K562 (cell line): ENCODE measurements at regions not wholly inside any gene's neighbourhood (a gene's known extent, or its start where the extent isn't known, plus 50 kb on each side); places are given as distances from the start of the nearest gene placed in this dataset.

Experiments
- ATAC-seq: fragments of 200-7000 bp; cut with Tn5 transposase; 3 replicates; pipeline ENCODE4 v1.9.1; 2020; ENCODE audit warnings: moderate library complexity
- BruUV-seq: library from RNA; stranded (reverse); fragments of 400-500 nt; replicated peaks from 2 replicates; lab custom pipeline; 2021; lab: Mats Ljungman, UMichigan
- CTCF ChIA-PET: fragments of 300-600 bp; formaldehyde crosslinking; extraction: SDS; loops from one replicate; lab custom pipeline; 2021; ENCODE audit warnings: low intra/inter-chr PET ratio; lab: Yijun Ruan, JAX
- POLR2A ChIA-PET: fragments of 300-600, 350-650 bp; sonication (Branson Sonifier 250); formaldehyde crosslinking; extraction: SDS; loops from one replicate; lab custom pipeline; 2021; ENCODE audit warnings: antibody characterized with exemption, inconsistent platforms; lab: Yijun Ruan, JAX
- DNase-seq, 4 experiments: peaks; one replicate each; pipeline versions ENCODE4 v3.0.0 to v3.0.0-alpha.2; 2011 to 2018; ENCODE audit warnings: low spot score in 3 of 4, mixed read lengths in 3 of 4; ENCODE audit errors: extremely low read depth in 1 of 4
- FAIRE-seq: peaks from 2 replicates; lab custom pipeline; 2011; peaks lifted over from hg19 to GRCh38; lab: Jason Lieb, UNC
- H2AFZ ChIP-seq: 2 replicates; pipeline ENCODE4 v1.6.0; 2011; ENCODE audit warnings: low read depth, low read length, control low read depth, inconsistent platforms
- H3K27ac ChIP-seq: fragments of 200-600 bp; 3 replicates; pipeline ENCODE4 v1.8.0; 2011; ENCODE audit warnings: low read depth, mild to moderate bottlenecking, control low read depth, inconsistent platforms, low read length, moderate library complexity, mixed read lengths; ENCODE audit errors: extremely low read depth
- H3K27me3 ChIP-seq, 2 experiments: fragments of 300-600 bp in 1 of 2; 2 replicates in 1 of 2; 3 replicates in 1 of 2; pipeline versions ENCODE4 v1.6.0 to v1.8.0; 2011; ENCODE audit warnings: inconsistent platforms in 2 of 2, low read length in 2 of 2, mild to moderate bottlenecking in 1 of 2, mixed read lengths in 1 of 2, moderate library complexity in 1 of 2; ENCODE audit not compliant: control insufficient read depth in 2 of 2, insufficient read depth in 2 of 2
- H3K36me3 ChIP-seq: fragments of 300-600 bp; 3 replicates; pipeline ENCODE4 v1.8.0; 2011; ENCODE audit warnings: mild to moderate bottlenecking, low read length, inconsistent platforms; ENCODE audit not compliant: control insufficient read depth, insufficient read depth
- H3K4me1 ChIP-seq, 2 experiments: fragments of 200-600 bp in 1 of 2; replicated peaks in 1 of 2; 2 replicates in 1 of 2; 3 replicates in 1 of 2; pipeline versions ENCODE4 v1.5.1 to v1.8.0; 2011; ENCODE audit warnings: inconsistent platforms in 2 of 2, low read length in 2 of 2, mild to moderate bottlenecking in 1 of 2, mixed read lengths in 1 of 2, moderate library complexity in 1 of 2; ENCODE audit not compliant: control insufficient read depth in 2 of 2, insufficient read depth in 2 of 2
- H3K4me2 ChIP-seq: 2 replicates; pipeline ENCODE4 v1.6.1; 2011; ENCODE audit warnings: low read length, control low read depth, inconsistent platforms, mixed read lengths; ENCODE audit not compliant: insufficient read depth
- H3K4me3 ChIP-seq: fragments of 200-600 bp; sonication (generic), shearing (Covaris generic); 2 replicates; pipeline ENCODE4 v1.5.1; 2016; ENCODE audit warnings: control low read depth, inconsistent platforms
- H3K79me2 ChIP-seq: fragments of 200-600 bp; 3 replicates; pipeline ENCODE4 v1.8.0; 2011; ENCODE audit warnings: low read length, inconsistent platforms; ENCODE audit not compliant: control insufficient read depth, insufficient read depth
- H3K9ac ChIP-seq, 2 experiments: 2 replicates each; pipeline versions ENCODE4 v1.6.0 to v1.6.1; 2011; ENCODE audit warnings: low read depth in 2 of 2, low read length in 2 of 2, control low read depth in 1 of 2, inconsistent platforms in 1 of 2, mild to moderate bottlenecking in 1 of 2, mixed read lengths in 1 of 2; ENCODE audit not compliant: insufficient read depth in 1 of 2
- H3K9me1 ChIP-seq: one replicate; pipeline ENCODE4 v1.6.0; 2011; ENCODE audit warnings: inconsistent platforms, mild to moderate bottlenecking, low read length, moderate library complexity; ENCODE audit not compliant: control insufficient read depth, insufficient read depth
- H3K9me3 ChIP-seq: replicated peaks from 2 replicates; pipeline ENCODE4 v1.5.1; 2011; ENCODE audit warnings: low read depth, low read length, inconsistent platforms; ENCODE audit not compliant: control insufficient read depth, insufficient read depth
- H4K20me1 ChIP-seq: replicated peaks from 2 replicates; pipeline ENCODE4 v1.6.1; 2011; ENCODE audit warnings: low read length, inconsistent platforms, mixed read lengths; ENCODE audit not compliant: control insufficient read depth, insufficient read depth
- CBFA2T2 ChIP-seq: fragments of 450-650 bp; conservative IDR thresholded peaks from 2 replicates; pipeline ENCODE4 v1.6.1; 2017; ENCODE audit warnings: mild to moderate bottlenecking
- CHD4 ChIP-seq: fragments of 200-600 bp; sonication (generic); IDR thresholded peaks from 3 replicates; pipeline ENCODE4 v1.6.1; 2012; ENCODE audit warnings: low read depth, mild to moderate bottlenecking, mixed read lengths, low read length, inconsistent platforms; ENCODE audit not compliant: insufficient read depth, insufficient replicate concordance, poor library complexity, severe bottlenecking
- DEAF1 ChIP-seq: fragments of 450-650 bp; formaldehyde crosslinking; IDR thresholded peaks from 2 replicates; pipeline ENCODE4 v1.4.0; 2020; ENCODE audit warnings: mild to moderate bottlenecking, moderate library complexity
- ELK3 ChIP-seq: fragments of 450-650 bp; formaldehyde crosslinking; IDR thresholded peaks from 2 replicates; pipeline ENCODE4 v1.4.0; 2020; ENCODE audit warnings: mild to moderate bottlenecking
- FOSL1 ChIP-seq: fragments of 200-800 bp; sonication (Bioruptor generic); conservative IDR thresholded peaks from 2 replicates; pipeline ENCODE4 v1.6.1; 2016; ENCODE audit warnings: missing genetic modification characterization, missing compliant biosample characterization
- HNRNPK ChIP-seq: fragments of 200-400 bp; formaldehyde crosslinking; IDR thresholded peaks from one replicate; pipeline ENCODE4 v1.6.1; 2018; ENCODE audit warnings: mild to moderate bottlenecking, low read depth, low read length; ENCODE audit not compliant: poor library complexity, severe bottlenecking
- NR2C2 ChIP-seq, 2 experiments: fragments of 200-800 bp in 1 of 2; sonication (Bioruptor generic) in 1 of 2; sonication (generic) in 1 of 2; formaldehyde crosslinking in 1 of 2; IDR thresholded peaks; 2 replicates each; pipeline versions ENCODE4 v1.6.1 to v1.8.0; 2016 to 2022; ENCODE audit warnings: mild to moderate bottlenecking in 1 of 2, missing compliant biosample characterization in 1 of 2, missing genetic modification characterization in 1 of 2, missing genetic modification reagents in 1 of 2
- RFX5 ChIP-seq: IDR thresholded peaks from 2 replicates; pipeline ENCODE4 v1.6.1; 2011; ENCODE audit warnings: low read depth, mild to moderate bottlenecking, improper control_type of control experiment, low read length
- SREBF2 ChIP-seq: sonication (generic); formaldehyde crosslinking; IDR thresholded peaks from 2 replicates; pipeline ENCODE4 v1.4.0; 2020; ENCODE audit warnings: mild to moderate bottlenecking, missing genetic modification reagents
- TEAD1 ChIP-seq, 2 experiments: fragments of 450-650 bp in 1 of 2; sonication (generic) in 1 of 2; formaldehyde crosslinking; IDR thresholded peaks; 2 replicates each; pipeline versions ENCODE4 v1.4.0 to v1.8.0; 2020 to 2022; ENCODE audit warnings: mild to moderate bottlenecking in 2 of 2, missing genetic modification reagents in 1 of 2
- THRA ChIP-seq: fragments of 450-650 bp; IDR thresholded peaks from 2 replicates; pipeline ENCODE4 v1.6.1; 2017; ENCODE audit warnings: mild to moderate bottlenecking, moderate library complexity
- ZBTB9 ChIP-seq: fragments of 450-650 bp; formaldehyde crosslinking; IDR thresholded peaks from 2 replicates; pipeline ENCODE4 v1.4.0; 2020; ENCODE audit warnings: mild to moderate bottlenecking, moderate library complexity
- ZKSCAN1 ChIP-seq: fragments of 150-350 bp; IDR thresholded peaks from 2 replicates; pipeline ENCODE4 v1.6.1; 2016; ENCODE audit warnings: low read depth, low read length
- ZNF133 ChIP-seq: fragments of 250-450 bp; sonication (Bioruptor Pico); IDR thresholded peaks from 2 replicates; pipeline ENCODE4 v1.4.0; 2020; ENCODE audit warnings: mild to moderate bottlenecking
- ZNF324 ChIP-seq: fragments of 250-450 bp; sonication (Bioruptor Pico); IDR thresholded peaks from 2 replicates; pipeline ENCODE4 v1.4.0; 2020; ENCODE audit warnings: mild to moderate bottlenecking
- ZNF511 ChIP-seq: sonication (generic); formaldehyde crosslinking; IDR thresholded peaks from 2 replicates; pipeline ENCODE4 v1.8.0; 2022; ENCODE audit warnings: mild to moderate bottlenecking, missing genetic modification reagents
- ZNF785 ChIP-seq: fragments of 250-450 bp; sonication (Bioruptor Pico); IDR thresholded peaks from 2 replicates; pipeline ENCODE4 v1.4.0; 2020; ENCODE audit warnings: mild to moderate bottlenecking
- ZNF79 ChIP-seq: fragments of 250-450 bp; sonication (Bioruptor Pico); IDR thresholded peaks from 2 replicates; pipeline ENCODE4 v1.4.0; 2020; ENCODE audit warnings: low read depth, mild to moderate bottlenecking, moderate library complexity
- WGBS: fragments of 100-300 bp; shearing (Covaris generic); methylation state at CpG from one replicate; pipeline ENCODE4 v1.1.6; 2016; ENCODE audit warnings: low coverage, mixed read lengths; ENCODE audit not compliant: insufficient coverage; ENCODE audit errors: missing lambda C conversion rate; 5-methylcytosine and 5-hydroxymethylcytosine counted together
- in situ Hi-C: fragments of 300-500 bp; cut with MboI; formaldehyde crosslinking; loops from 4 replicates; pipeline ENCODE4 v1.15.0; 2018; ENCODE audit warnings: inconsistent platforms, mixed read lengths
- intact Hi-C: fragments of 100-400 bp; cut with micrococcal nuclease; formaldehyde crosslinking; loops from 2 replicates; pipeline ENCODE4 v1.14.2; 2022

- Histone ChIP-seq H4K20me1 (no peaks in the 10 kb centered on the region), H3K4me1 (no peaks in the 10 kb centered on the region), H3K79me2 (no peaks in the 10 kb centered on the region), H3K4me2 (no peak overlapping the region), H3K4me3 (no peak overlapping the region), H3K9ac (no peak overlapping the region), H2AFZ (no peak overlapping the region), H3K27me3 (no peaks in the 10 kb centered on the region), H3K9me1 (no peaks in the 10 kb centered on the region), H3K27ac (no peak overlapping the region), H3K36me3 (no peaks in the 10 kb centered on the region), H3K9me3 (no peaks in the 10 kb centered on the region)
- in situ Hi-C loops = no loop called here
- CTCF ChIA-PET = no interaction called here
- DNase-seq = no peak
- WGBS = 14% methylated on average over 1 of the region's 1 CpG
- no peak for ATAC-seq
- POLR2A ChIA-PET = no interaction called here
- intact Hi-C loops = no loop called here
- no peak for FAIRE-seq
- no TSS peak for BruUV-seq
- TF ChIP-seq SREBF2 (CRISPR knock-in tag) = no peak
- no peak for TF ChIP-seq ELK3 (CRISPR knock-in tag)
- TF ChIP-seq ZNF79 = no peak
- no peak for TF ChIP-seq ZBTB9
- TF ChIP-seq ZNF785 (CRISPR knock-in tag) = no peak
- no peak for TF ChIP-seq ZKSCAN1
- TF ChIP-seq RFX5 = no peak
- TF ChIP-seq ZNF511 (CRISPR knock-in tag) = no peak
- TF ChIP-seq THRA = no peak
- no peak for TF ChIP-seq NR2C2 (CRISPR knock-in tag; IDR thresholded peaks at IDR 0.05)
- no peak for TF ChIP-seq NR2C2 (tag; IDR thresholded peaks at IDR 0.05)
- TF ChIP-seq TEAD1 (CRISPR knock-in tag; IDR thresholded peaks at IDR 0.05) = no peak
- TF ChIP-seq HNRNPK = no peak
- TF ChIP-seq CHD4 = no peak
- no peak for TF ChIP-seq CBFA2T2
- no peak for TF ChIP-seq DEAF1
- no peak for TF ChIP-seq ZNF133
- no peak for TF ChIP-seq FOSL1 (tag)
- TF ChIP-seq ZNF324 = no peak
These were observed 484.6 kb upstream of the PLXNA2 start for GRCh38 chr1:208728815-208729214.
